AG09309 (cell line): ENCODE measurements at regions not wholly inside any gene's neighbourhood (a gene's known extent, or its start where the extent isn't known, plus 50 kb on each side); places are given as distances from the start of the nearest gene placed in this dataset.

Experiments
- DNase-seq: peaks from one replicate; pipeline ENCODE4 v3.0.0-alpha.2; 2010; ENCODE audit warnings: low read depth
- H3K4me3 ChIP-seq: 2 replicates; pipeline ENCODE4 v1.5.1; 2011; ENCODE audit warnings: mild to moderate bottlenecking, low read depth, low read length, moderate library complexity; ENCODE audit not compliant: control insufficient read depth
- CTCF ChIP-seq: IDR thresholded peaks from 2 replicates; pipeline ENCODE4 v1.5.1; 2011; ENCODE audit warnings: mild to moderate bottlenecking, low read depth, low read length, inconsistent platforms; ENCODE audit not compliant: insufficient read depth, control insufficient read depth; ENCODE audit errors: missing control alignments

GRCh38 chr20:57877995-57878394 lies 168.2 kb upstream of the PMEPA1 start:
- no peak overlapping the region for H3K4me3 ChIP-seq
- no peak for TF ChIP-seq CTCF
- no peak for DNase-seq

GRCh38 chr20:57877131-57877824 lies 167.5 kb upstream of the PMEPA1 start:
- no peak for DNase-seq
- no peak overlapping the region for H3K4me3 ChIP-seq
- TF ChIP-seq CTCF, result no peak

- H3K4me3 ChIP-seq, result no peak overlapping the region
- DNase-seq, result no peak
- no peak for TF ChIP-seq CTCF
Measured at GRCh38 chr20:57876163-57876562, 166.3 kb upstream of the PMEPA1 start.

- no peak overlapping the region for H3K4me3 ChIP-seq
- DNase-seq, result no peak
- TF ChIP-seq CTCF, result no peak
Measured at GRCh38 chr20:57874141-57874540, 164.3 kb upstream of the PMEPA1 start.

GRCh38 chr20:57872816-57873409 lies 163.1 kb upstream of the PMEPA1 start:
- no peak for TF ChIP-seq CTCF
- H3K4me3 ChIP-seq, result no peak overlapping the region
- no peak for DNase-seq

- DNase-seq, result no peak
- TF ChIP-seq CTCF, result no peak
- H3K4me3 ChIP-seq, result no peak overlapping the region
Measured at GRCh38 chr20:57871237-57871632, 161.4 kb upstream of the PMEPA1 start.
